Thyroid gland (tissue), 4 donors: ENCODE measurements at regions not wholly inside any gene's neighbourhood (a gene's known extent, or its start where the extent isn't known, plus 50 kb on each side); places are given as distances from the start of the nearest gene placed in this dataset. TPM values are rescaled to one million over a fixed set of nuclear protein-coding genes. Genes with fewer than 3 reads are reported as not detected.
"Not testable (repeated sequence)": the region's sequence is repeated elsewhere in the genome, so short reads cannot be mapped to it uniquely, and the experiment has no call there.

Experiments
- DNase-seq, 2 donors: peaks; one replicate each; pipeline ENCODE4 v3.0.0-alpha.2; 2019
- H3K27ac ChIP-seq, 3 donors: fragments of 200-600 bp; sonication (generic); 1 replicate in 2 of 3; 2 replicates in 1 of 3; pipeline ENCODE4 v1.5.1; 2016 to 2019; ENCODE audit warnings: mild to moderate bottlenecking in 1 of 3, moderate library complexity in 1 of 3
- H3K27me3 ChIP-seq: fragments of 200-600 bp; sonication (generic); one replicate; pipeline ENCODE4 v1.5.1; 2019
- H3K36me3 ChIP-seq, 2 donors: fragments of 200-600 bp; sonication (generic); one replicate each; pipeline ENCODE4 v1.5.1; 2016 to 2019
- H3K4me1 ChIP-seq, 2 donors: fragments of 200-600 bp; sonication (generic); one replicate each; pipeline ENCODE4 v1.5.1; 2017 to 2019
- H3K4me3 ChIP-seq, 3 donors: fragments of 200-600 bp; sonication (generic); replicated peaks in 1 of 3; 1 replicate in 2 of 3; 2 replicates in 1 of 3; pipeline ENCODE4 v1.5.1; 2016; ENCODE audit warnings: mild to moderate bottlenecking in 1 of 3
- H3K9me3 ChIP-seq: fragments of 200-600 bp; sonication (generic); one replicate; pipeline ENCODE4 v1.5.1; 2017
- POLR2A ChIP-seq, 2 donors: fragments of 450-650 bp; IDR thresholded peaks; one replicate each; pipeline ENCODE4 v1.6.1; 2017; ENCODE audit warnings: antibody characterized with exemption in 2 of 2, mild to moderate bottlenecking in 2 of 2, moderate library complexity in 1 of 2
- WGBS, 2 donors: methylation state at CpG; one replicate each; pipeline ENCODE4 v1.1.5; 2017; 5-methylcytosine and 5-hydroxymethylcytosine counted together
- intact Hi-C: fragments of 100-400 bp; cut with DNase I; formaldehyde crosslinking; loops from one replicate; pipeline ENCODE4 v1.15.1; 2023
- small RNA-seq: library from RNA; depleted of rRNA; stranded (forward); fragments of <200 nt; gene quantifications from one replicate; pipeline ENCODE3, GENCODE V24; 2016
- TF ChIP-seq, protein P1 (sequence below), 6 experiments: fragments of 200-600 bp in 3 of 6; fragments of 450-650 bp in 3 of 6; sonication (generic) in 3 of 6; IDR thresholded peaks; one replicate each; pipeline ENCODE4 v1.5.1; 2016 to 2019; ENCODE audit warnings: antibody characterized with exemption in 6 of 6, mild to moderate bottlenecking in 2 of 6, inconsistent platforms in 1 of 6, moderate library complexity in 1 of 6

DNA sequence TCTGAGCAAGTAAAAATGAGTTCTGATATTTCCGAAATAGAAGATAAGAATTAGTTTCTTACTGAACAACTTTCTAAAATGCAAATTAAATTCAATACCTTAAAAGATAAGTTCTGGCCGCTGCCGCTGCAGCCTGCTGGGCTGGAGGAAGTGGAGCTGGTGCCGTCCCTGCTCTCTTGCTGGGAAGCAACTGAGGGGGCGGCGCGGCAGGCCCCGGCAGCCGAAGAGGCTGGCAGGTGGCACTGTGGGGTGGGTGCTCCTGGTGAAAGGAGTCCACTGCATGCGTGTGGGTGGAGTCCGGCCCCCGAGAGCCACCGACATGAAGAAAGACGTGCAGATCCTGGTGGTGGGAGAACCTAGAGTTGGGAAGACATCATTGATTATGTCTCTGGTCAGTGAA lies 89.5 kb upstream of the ZNF519 start:
- intact Hi-C loops: no loop called here
- no peaks in the 10 kb centered on the region for H3K27me3 ChIP-seq
- no peak for DNase-seq
- H3K9me3 ChIP-seq: no peaks in the 10 kb centered on the region
- H3K36me3 ChIP-seq: no peaks in the 10 kb centered on the region
- 94 to 95% methylated on average over 14 of the region's 14 CpGs for WGBS, 2 donors
- no peak overlapping the region for H3K4me3 ChIP-seq
- TF ChIP-seq POLR2A (IDR thresholded peaks at IDR 0.05): no peak
- TF ChIP-seq, protein P1, sequence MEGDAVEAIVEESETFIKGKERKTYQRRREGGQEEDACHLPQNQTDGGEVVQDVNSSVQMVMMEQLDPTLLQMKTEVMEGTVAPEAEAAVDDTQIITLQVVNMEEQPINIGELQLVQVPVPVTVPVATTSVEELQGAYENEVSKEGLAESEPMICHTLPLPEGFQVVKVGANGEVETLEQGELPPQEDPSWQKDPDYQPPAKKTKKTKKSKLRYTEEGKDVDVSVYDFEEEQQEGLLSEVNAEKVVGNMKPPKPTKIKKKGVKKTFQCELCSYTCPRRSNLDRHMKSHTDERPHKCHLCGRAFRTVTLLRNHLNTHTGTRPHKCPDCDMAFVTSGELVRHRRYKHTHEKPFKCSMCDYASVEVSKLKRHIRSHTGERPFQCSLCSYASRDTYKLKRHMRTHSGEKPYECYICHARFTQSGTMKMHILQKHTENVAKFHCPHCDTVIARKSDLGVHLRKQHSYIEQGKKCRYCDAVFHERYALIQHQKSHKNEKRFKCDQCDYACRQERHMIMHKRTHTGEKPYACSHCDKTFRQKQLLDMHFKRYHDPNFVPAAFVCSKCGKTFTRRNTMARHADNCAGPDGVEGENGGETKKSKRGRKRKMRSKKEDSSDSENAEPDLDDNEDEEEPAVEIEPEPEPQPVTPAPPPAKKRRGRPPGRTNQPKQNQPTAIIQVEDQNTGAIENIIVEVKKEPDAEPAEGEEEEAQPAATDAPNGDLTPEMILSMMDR (IDR thresholded peaks at IDR 0.05): no peak
- no peak overlapping the region for H3K27ac ChIP-seq
- H3K4me1 ChIP-seq: no peaks in the 10 kb centered on the region

- H3K36me3 ChIP-seq, intact Hi-C loops, H3K27me3 ChIP-seq, DNase-seq, H3K27ac ChIP-seq, H3K4me3 ChIP-seq, H3K9me3 ChIP-seq, H3K4me1 ChIP-seq: not testable (repeated sequence)
Observed at GRCh38 chr18:14215952-14216351, 83.7 kb upstream of the ZNF519 start.

DNA sequence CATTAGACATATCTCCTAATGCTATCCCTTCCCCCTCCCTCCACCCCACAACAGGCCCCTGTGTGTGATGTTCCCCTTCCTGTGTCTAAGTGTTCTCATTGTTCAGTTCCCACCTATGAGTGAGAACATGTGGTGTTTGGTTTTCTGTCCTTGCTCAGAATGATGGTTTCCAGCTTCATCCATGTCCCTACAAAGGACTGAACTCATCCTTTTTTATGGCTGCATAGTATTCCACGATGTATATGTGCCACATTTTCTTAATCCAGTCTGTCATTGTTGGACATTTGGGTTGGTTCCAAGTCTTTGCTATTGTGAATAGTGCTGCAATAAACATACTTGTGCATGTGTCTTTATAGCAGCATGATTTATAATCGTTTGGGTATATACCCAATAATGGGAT lies 71.2 kb upstream of the ZNF519 start:
- DNase-seq, H3K27me3 ChIP-seq, H3K27ac ChIP-seq, H3K9me3 ChIP-seq, intact Hi-C loops, H3K4me3 ChIP-seq, H3K4me1 ChIP-seq, H3K36me3 ChIP-seq: not testable (repeated sequence)
- WGBS, 2 donors: 94 to 96% methylated on average over 2 of the region's 2 CpGs

DNA sequence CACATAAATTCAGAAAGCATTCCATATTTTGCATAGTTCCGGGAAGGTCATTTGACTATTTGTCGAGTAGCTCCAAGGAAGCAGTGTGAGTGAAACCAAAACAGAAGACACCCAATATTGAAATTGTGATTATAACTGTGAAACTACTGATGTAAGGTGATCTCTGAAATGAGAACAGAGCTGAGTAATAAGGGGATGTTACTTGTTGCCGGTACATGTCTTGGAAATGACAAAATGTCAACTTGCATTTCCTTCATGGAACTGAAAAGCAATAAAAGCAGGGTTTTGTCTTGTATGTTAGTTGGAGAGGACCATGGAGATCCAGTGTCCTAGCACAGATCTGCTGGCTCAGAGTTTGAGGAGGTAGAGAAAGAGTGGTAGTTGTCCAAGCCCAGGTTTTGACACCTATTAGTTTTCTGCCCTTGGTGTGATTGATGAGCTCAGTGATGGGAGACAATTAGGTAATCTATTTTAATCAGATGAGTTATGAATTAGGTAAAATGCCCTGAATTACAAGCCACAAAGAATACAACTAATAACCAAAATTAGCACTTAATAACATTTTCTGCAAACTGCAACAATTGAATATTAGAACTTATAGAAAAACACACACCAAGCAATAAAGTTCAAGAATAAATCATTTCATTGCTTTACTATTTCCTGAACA lies 58.7 kb upstream of the ZNF519 start:
- H3K4me1 ChIP-seq, H3K4me3 ChIP-seq, H3K27ac ChIP-seq, H3K9me3 ChIP-seq, intact Hi-C loops, DNase-seq, H3K36me3 ChIP-seq, H3K27me3 ChIP-seq: not testable (repeated sequence)
- WGBS, 2 donors: 91% methylated on average over 3 of the region's 3 CpGs

DNA sequence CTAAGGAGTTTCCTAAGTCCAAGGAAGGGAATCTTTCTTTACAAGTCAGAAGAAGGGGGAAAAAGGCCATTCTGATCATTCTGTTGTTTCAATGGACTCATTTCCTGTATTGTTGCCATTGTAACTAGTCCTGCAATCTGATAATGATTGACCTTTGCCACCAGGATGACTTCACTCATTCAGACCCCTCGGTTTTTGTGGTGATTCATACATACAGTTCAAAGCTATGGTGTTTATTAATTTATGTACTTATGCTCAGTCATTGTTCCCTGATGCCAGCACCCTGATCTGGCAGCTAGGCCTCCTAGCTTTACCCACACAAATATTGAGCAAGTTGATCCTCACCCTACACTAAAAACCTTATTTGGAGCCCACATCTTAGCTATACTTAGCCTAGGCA lies 57.6 kb upstream of the ZNF519 start:
- no peak overlapping the region for H3K4me3 ChIP-seq
- H3K4me1 ChIP-seq: no peaks in the 10 kb centered on the region
- 48 to 50% methylated on average over 1 of the region's 1 CpG for WGBS, 2 donors
- intact Hi-C loops: no loop called here
- H3K9me3 ChIP-seq: no peaks in the 10 kb centered on the region
- no peaks in the 10 kb centered on the region for H3K27me3 ChIP-seq
- DNase-seq: no peak
- H3K27ac ChIP-seq: no peak overlapping the region
- TF ChIP-seq, protein P1 (IDR thresholded peaks at IDR 0.05): no peak
- no peak for TF ChIP-seq POLR2A (IDR thresholded peaks at IDR 0.05)
- no peaks in the 10 kb centered on the region for H3K36me3 ChIP-seq

- intact Hi-C loops, H3K4me1 ChIP-seq, H3K4me3 ChIP-seq, H3K27ac ChIP-seq, H3K36me3 ChIP-seq, H3K27me3 ChIP-seq, DNase-seq, H3K9me3 ChIP-seq: not testable (repeated sequence)
- 56 to 58% methylated on average over 4 of the region's 4 CpGs for WGBS, 2 donors
Observed at GRCh38 chr18:14188751-14189406, 56.6 kb upstream of the ZNF519 start.

Small RNA genes in the stretch of these regions (small RNA-seq; reads per million reads assigned to genes)
- not detected for gene RNU6-316P
